ENCODE measurements at regions not wholly inside any gene's neighbourhood (a gene's known extent, or its start where the extent isn't known, plus 50 kb on each side); places are given as distances from the start of the nearest gene placed in this dataset.

GRCh38 chr2:138423198-138423597 lies 78.4 kb upstream of the SPOPL start:
- TF ChIP-seq, protein P1, sequence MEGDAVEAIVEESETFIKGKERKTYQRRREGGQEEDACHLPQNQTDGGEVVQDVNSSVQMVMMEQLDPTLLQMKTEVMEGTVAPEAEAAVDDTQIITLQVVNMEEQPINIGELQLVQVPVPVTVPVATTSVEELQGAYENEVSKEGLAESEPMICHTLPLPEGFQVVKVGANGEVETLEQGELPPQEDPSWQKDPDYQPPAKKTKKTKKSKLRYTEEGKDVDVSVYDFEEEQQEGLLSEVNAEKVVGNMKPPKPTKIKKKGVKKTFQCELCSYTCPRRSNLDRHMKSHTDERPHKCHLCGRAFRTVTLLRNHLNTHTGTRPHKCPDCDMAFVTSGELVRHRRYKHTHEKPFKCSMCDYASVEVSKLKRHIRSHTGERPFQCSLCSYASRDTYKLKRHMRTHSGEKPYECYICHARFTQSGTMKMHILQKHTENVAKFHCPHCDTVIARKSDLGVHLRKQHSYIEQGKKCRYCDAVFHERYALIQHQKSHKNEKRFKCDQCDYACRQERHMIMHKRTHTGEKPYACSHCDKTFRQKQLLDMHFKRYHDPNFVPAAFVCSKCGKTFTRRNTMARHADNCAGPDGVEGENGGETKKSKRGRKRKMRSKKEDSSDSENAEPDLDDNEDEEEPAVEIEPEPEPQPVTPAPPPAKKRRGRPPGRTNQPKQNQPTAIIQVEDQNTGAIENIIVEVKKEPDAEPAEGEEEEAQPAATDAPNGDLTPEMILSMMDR (IDR thresholded peaks at IDR 0.05; ENCODE audit: low read depth, low read length), result no peak
- TF ChIP-seq POLR2A (IDR thresholded peaks at IDR 0.05; ENCODE audit: extremely low read depth, insufficient read length) (no peak), MAX (IDR thresholded peaks at IDR 0.05; ENCODE audit: low read depth, low read length) (no peak)
